Right renal cortex interstitium (tissue), 3 donors: ENCODE measurements at regions not wholly inside any gene's neighbourhood (a gene's known extent, or its start where the extent isn't known, plus 50 kb on each side); places are given as distances from the start of the nearest gene placed in this dataset.

ENCODE experiments used
- DNase-seq, 3 donors: peaks; one replicate each; pipeline ENCODE4 v3.0.0-alpha.2; 2013; ENCODE audit warnings: low read depth in 3 of 3, low spot score in 2 of 3

- no peak for DNase-seq
Observed at GRCh38 chr14:62234849-62235248, 472.6 kb downstream of the SNAPC1 start.

DNA sequence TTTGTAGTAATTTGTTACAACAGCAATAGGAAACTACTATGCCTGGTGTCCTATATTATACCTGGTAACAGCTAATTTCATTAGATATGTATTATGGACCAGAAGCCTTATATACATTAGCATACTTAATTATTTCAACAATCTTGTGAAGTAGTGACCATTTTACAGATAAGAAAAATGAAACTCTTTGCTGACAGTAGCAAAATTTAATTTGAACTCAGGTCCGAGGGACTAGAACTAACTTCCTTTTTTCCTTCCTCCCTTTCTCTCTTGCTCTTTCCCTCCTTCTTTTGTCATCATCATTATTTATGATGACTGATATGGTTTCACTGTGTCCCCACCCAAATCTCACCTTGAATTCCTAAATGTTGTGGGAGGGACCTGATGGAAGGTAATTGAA, 482.0 kb downstream of the SNAPC1 start:
- DNase-seq: no peak

- DNase-seq: no peak
Observed at GRCh38 chr14:62247266-62247665, 485.0 kb downstream of the SNAPC1 start.

- DNase-seq: no peak
Observed at GRCh38 chr14:62251237-62251636, 489.0 kb downstream of the SNAPC1 start.

DNA sequence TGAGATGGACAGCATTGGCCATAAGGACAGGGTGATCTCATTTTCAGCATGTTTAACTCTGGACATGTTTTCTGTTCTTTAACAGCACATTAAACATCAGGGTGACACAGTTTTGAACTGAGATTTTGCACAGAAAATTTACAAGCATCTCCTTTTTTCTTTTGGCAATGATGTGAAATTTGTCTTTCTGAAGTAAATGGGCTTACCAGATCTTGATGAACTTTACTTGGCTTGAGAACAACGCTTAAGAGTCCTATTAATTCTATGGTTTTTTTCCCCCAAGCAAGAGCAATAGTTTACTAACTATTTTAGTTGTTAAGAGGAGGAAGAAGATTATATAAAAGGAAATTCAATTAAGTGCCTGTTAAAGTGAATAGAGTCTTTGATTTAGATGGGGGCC, 491.0 kb downstream of the SNAPC1 start:
- no peak for DNase-seq

DNA sequence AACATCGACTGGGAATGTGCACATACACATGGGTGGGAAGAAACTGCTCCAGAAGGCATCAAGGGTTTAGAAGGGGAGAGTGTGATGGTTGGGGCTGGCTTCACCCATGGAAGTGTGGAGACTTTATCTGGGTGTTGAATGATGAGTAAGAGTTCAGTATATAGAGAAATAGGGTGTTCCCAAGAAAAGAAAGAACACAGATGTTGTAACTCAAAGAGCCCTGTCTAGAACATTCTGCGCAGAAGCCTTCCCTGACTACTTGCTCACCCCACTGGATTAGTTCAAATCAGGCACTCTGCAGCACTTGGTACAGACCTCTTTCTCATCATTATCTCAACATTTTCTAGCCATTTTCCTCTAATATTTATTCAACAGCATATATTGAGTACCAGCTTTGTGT, 491.7 kb downstream of the SNAPC1 start:
- no peak for DNase-seq

DNA sequence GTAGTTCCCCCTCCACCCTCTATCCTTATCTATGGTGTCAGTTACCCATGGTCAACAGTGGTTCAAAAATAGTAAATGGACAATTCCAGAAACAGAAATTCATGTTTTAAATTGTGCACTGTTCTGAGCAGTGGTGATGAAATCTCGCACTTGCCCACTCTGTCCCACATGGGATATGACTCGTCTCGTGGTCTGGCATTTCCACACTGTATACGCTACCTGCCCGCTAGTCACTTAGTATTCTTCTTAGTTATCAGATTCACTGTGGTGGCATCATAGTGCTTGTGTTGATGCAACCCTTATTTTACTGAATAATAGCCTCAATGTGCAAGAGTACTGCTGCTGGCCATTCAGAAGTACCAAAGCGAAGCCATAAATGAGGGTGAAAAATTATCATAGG, 507.0 kb downstream of the SNAPC1 start:
- DNase-seq: no peak

DNA sequence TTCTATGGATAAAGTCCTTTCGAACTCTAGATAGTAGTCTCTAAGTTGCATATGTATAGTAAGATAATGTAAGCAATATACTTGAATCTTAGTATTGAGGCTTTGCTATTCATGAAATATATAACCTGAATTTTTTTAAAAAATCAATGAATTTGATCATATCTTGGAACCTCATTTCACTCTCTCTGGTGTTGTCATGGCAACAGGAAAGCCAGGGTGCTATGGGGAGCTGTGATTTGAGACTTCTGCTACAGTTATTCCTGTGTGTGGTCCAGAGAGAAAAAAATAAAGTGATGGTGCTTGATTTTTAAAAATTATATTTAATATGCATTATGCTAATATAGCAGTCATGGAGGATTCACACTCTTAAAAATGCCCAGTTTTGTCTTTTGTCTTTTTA, 508.0 kb downstream of the SNAPC1 start:
- no peak for DNase-seq

DNA sequence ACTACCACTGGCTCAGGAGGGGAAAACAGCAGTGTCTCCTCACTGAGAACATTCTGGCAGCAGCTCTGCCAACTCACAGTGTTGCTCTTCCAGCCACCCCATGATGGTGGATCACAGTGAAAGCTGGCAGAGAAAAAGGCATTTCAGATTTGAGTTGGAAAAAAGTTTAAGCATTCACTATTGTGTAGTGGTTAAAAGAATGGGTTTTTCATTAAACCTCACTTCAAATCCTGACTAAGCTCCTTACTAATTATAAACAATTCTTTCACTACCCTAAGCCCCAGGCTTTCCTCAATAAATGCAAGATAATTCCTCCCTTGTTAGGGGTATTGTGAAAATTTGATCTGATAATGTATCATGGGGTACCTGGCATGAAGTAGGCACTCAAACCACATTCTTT, 518.1 kb downstream of the SNAPC1 start:
- no peak for DNase-seq

GRCh38 chr14:62283837-62284236, 521.6 kb downstream of the SNAPC1 start:
- no peak for DNase-seq

DNA sequence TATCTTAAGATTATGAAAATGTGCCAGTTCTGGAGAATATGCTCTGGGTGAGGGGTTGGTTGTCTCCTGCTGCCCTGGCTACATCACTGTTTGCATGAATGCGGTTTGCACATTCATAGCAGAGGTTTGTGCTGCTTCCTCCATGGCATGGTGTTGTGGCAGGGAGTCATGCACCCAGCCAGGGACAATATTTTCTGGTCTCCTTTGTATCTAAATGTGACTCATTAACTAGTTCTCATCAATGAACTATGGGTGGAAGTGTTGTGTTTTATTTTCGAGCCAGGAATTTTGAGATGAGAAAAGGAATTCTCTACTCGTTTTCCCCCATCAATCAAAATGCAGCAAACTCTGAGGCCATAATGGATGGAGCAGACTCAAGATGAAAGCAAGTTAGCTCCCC, 527.3 kb downstream of the SNAPC1 start:
- no peak for DNase-seq

- DNase-seq: no peak
Observed at GRCh38 chr14:62301080-62301479, 538.9 kb downstream of the SNAPC1 start.

GRCh38 chr14:62301911-62302310, 539.7 kb downstream of the SNAPC1 start:
- DNase-seq: no peak

- DNase-seq: no peak
Observed at GRCh38 chr14:62303437-62303836, 541.2 kb downstream of the SNAPC1 start.

DNA sequence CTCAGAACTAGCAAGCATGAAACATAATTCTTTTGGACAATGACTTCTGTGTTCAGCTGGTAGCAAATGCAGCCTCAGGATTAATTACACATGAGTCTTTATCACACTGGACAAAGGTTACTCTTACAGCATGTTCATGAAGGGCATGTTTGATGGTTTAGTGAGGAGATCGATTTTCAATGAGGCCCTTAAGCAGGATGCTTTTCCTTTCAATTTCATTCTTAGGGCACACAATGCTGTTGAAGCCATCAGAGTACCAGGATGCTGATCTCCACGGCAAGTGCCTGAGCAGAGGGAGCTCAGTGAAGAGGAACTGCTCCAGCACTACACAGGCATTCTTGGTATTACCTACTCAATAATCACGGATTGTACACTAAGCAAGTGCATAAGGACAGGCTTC, 542.0 kb downstream of the SNAPC1 start:
- DNase-seq: no peak

- no peak for DNase-seq
Observed at GRCh38 chr14:62307844-62308243, 545.6 kb downstream of the SNAPC1 start.

GRCh38 chr14:62308316-62308715, 546.1 kb downstream of the SNAPC1 start:
- no peak for DNase-seq

GRCh38 chr14:62308891-62309290, 546.7 kb downstream of the SNAPC1 start:
- no peak for DNase-seq

GRCh38 chr14:62313212-62313611, 551.0 kb downstream of the SNAPC1 start:
- DNase-seq: no peak

DNA sequence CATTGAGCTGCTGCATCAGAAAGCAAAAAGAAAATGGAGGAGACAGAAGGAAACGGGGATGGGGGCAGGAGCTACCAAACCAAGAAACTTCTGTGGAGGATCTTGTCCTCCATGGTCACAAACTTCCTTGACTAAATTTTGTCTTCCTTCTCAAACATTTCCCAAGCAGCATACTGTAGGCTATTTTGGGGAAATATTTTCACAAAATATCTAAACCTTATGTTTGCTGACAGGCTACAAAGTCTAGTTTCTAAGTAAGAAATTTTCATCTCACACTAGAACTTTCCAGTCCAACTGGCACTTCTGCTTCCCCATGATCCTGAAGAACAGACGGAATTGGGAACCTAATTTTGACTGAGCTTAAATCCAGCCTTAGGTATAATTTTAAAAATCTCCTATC, 552.0 kb downstream of the SNAPC1 start:
- DNase-seq: no peak

GRCh38 chr14:62314871-62315270, 552.7 kb downstream of the SNAPC1 start:
- no peak for DNase-seq

GRCh38 chr14:62315631-62316030, 553.4 kb downstream of the SNAPC1 start:
- no peak for DNase-seq

DNA sequence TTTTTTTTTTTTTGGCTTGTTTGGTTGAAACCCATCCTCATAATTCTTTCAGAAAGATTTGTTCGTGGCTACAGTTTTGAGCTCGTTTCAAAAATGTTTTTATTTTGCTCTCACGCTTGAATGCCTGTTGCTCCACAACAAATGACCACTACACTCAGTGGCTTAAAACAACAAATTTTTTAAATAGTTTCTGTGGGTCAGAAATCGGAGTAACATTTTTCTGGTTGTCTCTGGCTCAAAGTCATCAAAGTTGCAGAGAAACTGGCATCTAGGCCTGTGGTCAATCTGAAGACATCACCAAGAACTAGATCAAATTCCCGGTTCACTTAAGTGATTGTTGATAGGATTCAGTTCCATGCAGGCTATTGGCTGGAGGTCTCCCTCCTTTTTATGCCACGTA, 560.0 kb downstream of the SNAPC1 start:
- no peak for DNase-seq

DNA sequence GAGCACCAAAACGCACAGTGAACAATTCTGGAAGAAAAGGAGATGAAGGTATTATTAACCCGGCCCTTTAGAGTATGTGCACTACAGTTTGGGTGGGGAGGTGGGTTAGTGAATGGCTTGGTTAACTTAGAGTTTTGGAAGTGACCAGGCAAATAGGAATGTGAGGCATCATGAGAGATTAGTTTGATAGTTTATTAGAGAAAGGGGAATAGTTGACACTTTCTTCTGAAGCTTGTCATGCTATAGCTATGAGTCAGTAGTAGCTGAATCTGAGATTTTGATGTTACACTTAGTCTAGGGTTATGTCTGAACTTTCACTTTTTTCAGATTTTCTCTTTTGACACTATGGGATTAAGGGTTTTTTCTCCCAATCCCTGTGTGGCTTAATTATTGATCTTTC, 567.2 kb downstream of the SNAPC1 start:
- DNase-seq: no peak
